ENCODE measurements at regions not wholly inside any gene's neighbourhood (a gene's known extent, or its start where the extent isn't known, plus 50 kb on each side); places are given as distances from the start of the nearest gene placed in this dataset.
"Not testable (repeated sequence)": the region's sequence is repeated elsewhere in the genome, so short reads cannot be mapped to it uniquely, and the experiment has no call there.

GRCh38 chr1:56135864-56136147 lies 443.6 kb downstream of the PLPP3 start:
- DNase-seq (no peak), ATAC-seq (no peak)
- ChIA-PET CTCF (no interaction called here), POLR2A (no interaction called here)
- H3K27me3 Mint-ChIP-seq (ENCODE audit: low read depth): no peaks in the 10 kb centered on the region
- no peak overlapping the region for H3K4me3 Mint-ChIP-seq
- no peaks in the 10 kb centered on the region for H3K9me3 Mint-ChIP-seq (ENCODE audit: insufficient read depth)
- no peaks in the 10 kb centered on the region for H3K4me1 Mint-ChIP-seq (ENCODE audit: low read depth)
- H3K27ac Mint-ChIP-seq: no peak overlapping the region
- H3K36me3 Mint-ChIP-seq (ENCODE audit: low read depth): no peaks in the 10 kb centered on the region

GRCh38 chr1:56135069-56135863 lies 444.1 kb downstream of the PLPP3 start:
- ChIA-PET POLR2A (no interaction called here), CTCF (no interaction called here)

GRCh38 chr1:56133522-56134472 lies 445.6 kb downstream of the PLPP3 start:
- ChIA-PET POLR2A (interaction anchor here (0.7 kb wide), 1 partner anchor 24 kb away, joined by 3 read pairs; no protein-coding TSS in a partner anchor), CTCF (no interaction called here)
- Mint-ChIP-seq H3K36me3 (ENCODE audit: low read depth) (no peaks in the 10 kb centered on the region), H3K4me3 (no peak overlapping the region), H3K4me1 (ENCODE audit: low read depth) (no peaks in the 10 kb centered on the region), H3K9me3 (ENCODE audit: insufficient read depth) (no peaks in the 10 kb centered on the region), H3K27me3 (ENCODE audit: low read depth) (no peaks in the 10 kb centered on the region), H3K27ac (no peak overlapping the region)
- ATAC-seq (no peak), DNase-seq (no peak)

More at GRCh38 chr1:56135069-56135863, 444.1 kb downstream of the PLPP3 start:
- DNase-seq: no peak
- no peak for ATAC-seq
- H3K4me3 Mint-ChIP-seq: no peak overlapping the region
- no peaks in the 10 kb centered on the region for H3K27me3 Mint-ChIP-seq (ENCODE audit: low read depth)
- no peaks in the 10 kb centered on the region for H3K9me3 Mint-ChIP-seq (ENCODE audit: insufficient read depth)
- H3K36me3 Mint-ChIP-seq (ENCODE audit: low read depth): no peaks in the 10 kb centered on the region
- no peaks in the 10 kb centered on the region for H3K4me1 Mint-ChIP-seq (ENCODE audit: low read depth)
- H3K27ac Mint-ChIP-seq: no peak overlapping the region

- POLR2A ChIA-PET: interaction anchor here (0.7 kb wide), 1 partner anchor 23 kb away, joined by 3 read pairs; no protein-coding TSS in a partner anchor
- Mint-ChIP-seq H3K4me3 (no peak overlapping the region), H3K36me3 (ENCODE audit: low read depth) (no peaks in the 10 kb centered on the region), H3K4me1 (ENCODE audit: low read depth) (no peaks in the 10 kb centered on the region), H3K27ac (no peak overlapping the region), H3K27me3 (ENCODE audit: low read depth) (no peaks in the 10 kb centered on the region), H3K9me3 (ENCODE audit: insufficient read depth) (no peaks in the 10 kb centered on the region)
- DNase-seq (no peak), ATAC-seq (no peak)
- CTCF ChIA-PET: no interaction called here
Measured at GRCh38 chr1:56132520-56132919, 446.8 kb downstream of the PLPP3 start.

GRCh38 chr1:56129837-56130236 lies 449.5 kb downstream of the PLPP3 start:
- H3K9me3 Mint-ChIP-seq (ENCODE audit: insufficient read depth): no peaks in the 10 kb centered on the region
- ChIA-PET POLR2A (no interaction called here), CTCF (no interaction called here)
- H3K36me3 Mint-ChIP-seq (ENCODE audit: low read depth): no peaks in the 10 kb centered on the region
- no peak for DNase-seq
- H3K27ac Mint-ChIP-seq: no peak overlapping the region
- no peaks in the 10 kb centered on the region for H3K27me3 Mint-ChIP-seq (ENCODE audit: low read depth)
- H3K4me3 Mint-ChIP-seq: no peak overlapping the region
- no peak for ATAC-seq
- no peaks in the 10 kb centered on the region for H3K4me1 Mint-ChIP-seq (ENCODE audit: low read depth)

GRCh38 chr1:56125316-56125715 lies 454.0 kb downstream of the PLPP3 start:
- POLR2A ChIA-PET: no interaction called here
- DNase-seq (no peak), ATAC-seq (no peak)
- no peak overlapping the region for H3K4me3 Mint-ChIP-seq
- no peak overlapping the region for H3K27ac Mint-ChIP-seq
- CTCF ChIA-PET: no interaction called here
- H3K4me1 Mint-ChIP-seq (ENCODE audit: low read depth): no peaks in the 10 kb centered on the region
- no peaks in the 10 kb centered on the region for H3K9me3 Mint-ChIP-seq (ENCODE audit: insufficient read depth)
- no peaks in the 10 kb centered on the region for H3K27me3 Mint-ChIP-seq (ENCODE audit: low read depth)
- no peaks in the 10 kb centered on the region for H3K36me3 Mint-ChIP-seq (ENCODE audit: low read depth)

GRCh38 chr1:56123826-56124225 lies 455.5 kb downstream of the PLPP3 start:
- no peaks in the 10 kb centered on the region for H3K4me1 Mint-ChIP-seq (ENCODE audit: low read depth)
- no peak overlapping the region for H3K27ac Mint-ChIP-seq
- ChIA-PET CTCF (no interaction called here), POLR2A (no interaction called here)
- DNase-seq (no peak), ATAC-seq (no peak)
- H3K27me3 Mint-ChIP-seq (ENCODE audit: low read depth): no peaks in the 10 kb centered on the region
- H3K9me3 Mint-ChIP-seq (ENCODE audit: insufficient read depth): no peaks in the 10 kb centered on the region
- H3K36me3 Mint-ChIP-seq (ENCODE audit: low read depth): no peaks in the 10 kb centered on the region
- H3K4me3 Mint-ChIP-seq: no peak overlapping the region

- CTCF ChIA-PET: no interaction called here
- POLR2A ChIA-PET: no interaction called here
- Mint-ChIP-seq H3K27me3 (ENCODE audit: low read depth) (no peaks in the 10 kb centered on the region), H3K36me3 (ENCODE audit: low read depth) (no peaks in the 10 kb centered on the region), H3K27ac (no peak overlapping the region), H3K4me1 (ENCODE audit: low read depth) (no peaks in the 10 kb centered on the region), H3K9me3 (ENCODE audit: insufficient read depth) (no peaks in the 10 kb centered on the region), H3K4me3 (no peak overlapping the region)
- DNase-seq (no peak), ATAC-seq (no peak)
Measured at GRCh38 chr1:56123421-56123820, 455.9 kb downstream of the PLPP3 start.

GRCh38 chr1:56120021-56120420 lies 459.3 kb downstream of the PLPP3 start:
- no peaks in the 10 kb centered on the region for H3K27me3 Mint-ChIP-seq (ENCODE audit: low read depth)
- H3K4me1 Mint-ChIP-seq (ENCODE audit: low read depth): no peaks in the 10 kb centered on the region
- H3K36me3 Mint-ChIP-seq (ENCODE audit: low read depth): no peaks in the 10 kb centered on the region
- no peak overlapping the region for H3K4me3 Mint-ChIP-seq
- H3K27ac Mint-ChIP-seq: no peak overlapping the region
- H3K9me3 Mint-ChIP-seq (ENCODE audit: insufficient read depth): no peaks in the 10 kb centered on the region
- ChIA-PET POLR2A (no interaction called here), CTCF (no interaction called here)
- DNase-seq: no peak
- ATAC-seq: no peak

GRCh38 chr1:56118676-56119075 lies 460.7 kb downstream of the PLPP3 start:
- ATAC-seq; H3K4me3 Mint-ChIP-seq; H3K27ac Mint-ChIP-seq; H3K9me3 Mint-ChIP-seq (ENCODE audit: insufficient read depth); H3K4me1 Mint-ChIP-seq (ENCODE audit: low read depth); H3K36me3 Mint-ChIP-seq (ENCODE audit: low read depth); CTCF ChIA-PET; H3K27me3 Mint-ChIP-seq (ENCODE audit: low read depth); POLR2A ChIA-PET; DNase-seq: not testable (repeated sequence)

- peaks cover 11% of the 10 kb centered on the region for H3K9me3 Mint-ChIP-seq (ENCODE audit: insufficient read depth)
- no peak overlapping the region for H3K27ac Mint-ChIP-seq
- CTCF ChIA-PET: no interaction called here
Measured at GRCh38 chr1:56115701-56116100, 463.7 kb downstream of the PLPP3 start.

GRCh38 chr1:56113679-56114078 lies 465.7 kb downstream of the PLPP3 start:
- Mint-ChIP-seq H3K36me3 (ENCODE audit: low read depth) (no peaks in the 10 kb centered on the region), H3K4me1 (ENCODE audit: low read depth) (no peaks in the 10 kb centered on the region), H3K9me3 (ENCODE audit: insufficient read depth) (peaks cover 11% of the 10 kb centered on the region), H3K27me3 (ENCODE audit: low read depth) (no peaks in the 10 kb centered on the region), H3K27ac (no peak overlapping the region), H3K4me3 (no peak overlapping the region)
- DNase-seq (no peak), ATAC-seq (no peak)
- POLR2A ChIA-PET: no interaction called here
- CTCF ChIA-PET: interaction anchor here (0.8 kb wide), 1 partner anchor 56 kb away, joined by 3 read pairs; no protein-coding TSS in a partner anchor

More at GRCh38 chr1:56115701-56116100, 463.7 kb downstream of the PLPP3 start:
- Mint-ChIP-seq H3K27me3 (ENCODE audit: low read depth) (no peaks in the 10 kb centered on the region), H3K4me1 (ENCODE audit: low read depth) (no peaks in the 10 kb centered on the region), H3K36me3 (ENCODE audit: low read depth) (no peaks in the 10 kb centered on the region), H3K4me3 (no peak overlapping the region)
- ATAC-seq: no peak
- DNase-seq: no peak
- POLR2A ChIA-PET: no interaction called here

All from activated CD8-positive, alpha-beta T cell treated with anti-CD3 and anti-CD28 coated beads, Interleukin-2, amount 10 ng/mL, durations not matched to agents 7 days and 5 days (primary cell).